HepG2 (cell line): ENCODE measurements at regions not wholly inside any gene's neighbourhood (a gene's known extent, or its start where the extent isn't known, plus 50 kb on each side); places are given as distances from the start of the nearest gene placed in this dataset.

Experiments used
- AFF4 ChIP-seq: sonication (generic); formaldehyde crosslinking; IDR thresholded peaks from 2 replicates; pipeline ENCODE4 v1.4.0; 2020; ENCODE audit warnings: missing genetic modification reagents
- ATM ChIP-seq: fragments of 450-650 bp; IDR thresholded peaks from 2 replicates; pipeline ENCODE4 v1.7.1; 2017; ENCODE audit warnings: mild to moderate bottlenecking, borderline replicate concordance
- ATRX ChIP-seq: sonication (generic); formaldehyde crosslinking; IDR thresholded peaks from 2 replicates; pipeline ENCODE4 v1.4.0; 2020; ENCODE audit warnings: missing genetic modification reagents, borderline replicate concordance
- CEBPG ChIP-seq: IDR thresholded peaks from 2 replicates; pipeline ENCODE4 v1.6.1; 2016
- EP300 ChIP-seq, 3 experiments: sonication (generic) in 1 of 3; formaldehyde crosslinking in 1 of 3; IDR thresholded peaks; 2 replicates each; pipeline versions ENCODE4 v1.5.1 to v1.6.1; 2011 to 2020; ENCODE audit warnings: low read depth in 2 of 3, low read length in 2 of 3, borderline replicate concordance in 1 of 3, improper control_type of control experiment in 1 of 3, mild to moderate bottlenecking in 1 of 3, missing genetic modification reagents in 1 of 3, moderate library complexity in 1 of 3
- FOXA1 ChIP-seq, 2 experiments: fragments of 450-650 bp in 1 of 2; sonication (generic) in 1 of 2; formaldehyde crosslinking in 1 of 2; IDR thresholded peaks; 2 replicates each; pipeline versions ENCODE4 v1.4.0 to v1.6.1; 2016 to 2020; ENCODE audit warnings: missing genetic modification reagents in 1 of 2
- HBP1 ChIP-seq: IDR thresholded peaks from 2 replicates; pipeline ENCODE4 v1.6.1; 2016; ENCODE audit warnings: low read depth, control low read depth
- HNF4A ChIP-seq: sonication (generic); formaldehyde crosslinking; IDR thresholded peaks from 2 replicates; pipeline ENCODE4 v1.4.0; 2020; ENCODE audit warnings: missing genetic modification reagents
- HNRNPL ChIP-seq: fragments of 200-400 bp; formaldehyde crosslinking; IDR thresholded peaks from 2 replicates; pipeline ENCODE4 v1.6.1; 2017; ENCODE audit warnings: mild to moderate bottlenecking, low read depth, low read length
- ISL2 ChIP-seq: sonication (generic); formaldehyde crosslinking; IDR thresholded peaks from 2 replicates; pipeline ENCODE4 v1.5.0; 2020; ENCODE audit warnings: missing genetic modification reagents
- KDM4B ChIP-seq: sonication (generic); formaldehyde crosslinking; IDR thresholded peaks from 2 replicates; pipeline ENCODE4 v1.4.0; 2020; ENCODE audit warnings: missing genetic modification reagents
- MAFG ChIP-seq: sonication (generic); formaldehyde crosslinking; IDR thresholded peaks from 2 replicates; pipeline ENCODE4 v1.5.1; 2020; ENCODE audit warnings: mild to moderate bottlenecking, missing genetic modification reagents
- MXD3 ChIP-seq: IDR thresholded peaks from 2 replicates; pipeline ENCODE4 v1.6.1; 2016; ENCODE audit warnings: mild to moderate bottlenecking, missing biosample characterization, missing genetic modification reagents
- NR2F6 ChIP-seq, 2 experiments: IDR thresholded peaks; 2 replicates each; pipeline ENCODE4 v1.6.1; 2016; ENCODE audit warnings: antibody characterized with exemption in 1 of 2, mild to moderate bottlenecking in 1 of 2
- RBM39 ChIP-seq: fragments of 200-400 bp; formaldehyde crosslinking; IDR thresholded peaks from one replicate; pipeline ENCODE4 v1.6.1; 2018; ENCODE audit warnings: antibody characterized with exemption, mild to moderate bottlenecking, low read depth, low read length; ENCODE audit not compliant: poor library complexity, severe bottlenecking
- SAP130 ChIP-seq: IDR thresholded peaks from 2 replicates; pipeline ENCODE4 v1.6.1; 2016; ENCODE audit warnings: low read depth
- ZBTB26 ChIP-seq: IDR thresholded peaks from 2 replicates; pipeline ENCODE4 v1.6.1; 2016; ENCODE audit warnings: missing compliant biosample characterization, missing genetic modification reagents, borderline replicate concordance
- ZFP1 ChIP-seq: IDR thresholded peaks from 2 replicates; pipeline ENCODE4 v1.6.1; 2016
- ZMYM2 ChIP-seq: sonication (generic); formaldehyde crosslinking; IDR thresholded peaks from 2 replicates; pipeline ENCODE4 v1.8.0; 2022; ENCODE audit warnings: mild to moderate bottlenecking, missing genetic modification reagents
- ZNF256 ChIP-seq: sonication (generic); formaldehyde crosslinking; conservative IDR thresholded peaks from 2 replicates; pipeline ENCODE4 v1.4.0; 2020; ENCODE audit warnings: missing genetic modification reagents
- ZNF264 ChIP-seq: sonication (generic); formaldehyde crosslinking; IDR thresholded peaks from 2 replicates; pipeline ENCODE4 v1.4.0; 2020; ENCODE audit warnings: missing genetic modification reagents
- ZNF7 ChIP-seq: IDR thresholded peaks from 2 replicates; pipeline ENCODE4 v1.6.1; 2016; ENCODE audit warnings: missing biosample characterization, missing genetic modification reagents
- ZNF724P ChIP-seq: sonication (generic); formaldehyde crosslinking; IDR thresholded peaks from 2 replicates; pipeline ENCODE4 v1.8.0; 2022; ENCODE audit warnings: missing genetic modification reagents, borderline replicate concordance
- ZNF816 ChIP-seq: sonication (generic); formaldehyde crosslinking; IDR thresholded peaks from 2 replicates; pipeline ENCODE4 v1.8.0; 2022; ENCODE audit warnings: missing genetic modification reagents, mild to moderate bottlenecking, borderline replicate concordance

- TF ChIP-seq AFF4 (CRISPR knock-in tag) (no peak), MXD3 (CRISPR knock-in tag) (no peak), MAFG (no peak), HNF4A (no peak), NR2F6 (IDR thresholded peaks at IDR 0.05) (0 out of 2 replicates have a peak, but pooled peaks have one; percentile 24), NR2F6 (CRISPR knock-in tag; IDR thresholded peaks at IDR 0.05) (no peak; the same call in 1 of the 2 replicates), KDM4B (CRISPR knock-in tag) (no peak), ATM (no peak), ZNF816 (CRISPR knock-in tag) (no peak), ISL2 (CRISPR knock-in tag) (no peak; the same call in 1 of the 2 replicates), ZBTB26 (CRISPR knock-in tag) (no peak), EP300 (IDR thresholded peaks at IDR 0.05; ENCODE audit: low read depth in 2 of 2, low read length in 2 of 2) (0 out of 4 replicates have a peak, but pooled peaks of 1 of the 2 experiments have one; percentile 11), EP300 (CRISPR knock-in tag; IDR thresholded peaks at IDR 0.05; ENCODE audit: borderline replicate concordance) (no peak), HNRNPL (no peak), CEBPG (no peak; the same call in 1 of the 2 replicates), ZFP1 (CRISPR knock-in tag) (no peak), ATRX (no peak), SAP130 (CRISPR knock-in tag) (peak; percentile 51), ZNF264 (CRISPR knock-in tag) (no peak; the same call in 1 of the 2 replicates), ZNF7 (CRISPR knock-in tag) (0 out of 2 replicates have a peak, but pooled peaks have one; percentile 39), RBM39 (no peak), HBP1 (no peak), ZMYM2 (CRISPR knock-in tag) (no peak), ZNF256 (no peak), FOXA1 (IDR thresholded peaks at IDR 0.05) (no peak), FOXA1 (CRISPR knock-in tag; IDR thresholded peaks at IDR 0.05) (peak; percentile 57; the same call in 1 of the 2 replicates), ZNF724P (CRISPR knock-in tag) (no peak)
Observed at GRCh38 chr2:109680523-109681297, 66.5 kb downstream of the SOWAHC start (continued).
